HepG2 (cell line): ENCODE measurements at regions not wholly inside any gene's neighbourhood (a gene's known extent, or its start where the extent isn't known, plus 50 kb on each side); places are given as distances from the start of the nearest gene placed in this dataset.

Source experiments
- ATAC-seq: fragments of 200-7000 bp; cut with Tn5 transposase; 3 replicates; pipeline ENCODE4 v1.9.1; 2020; ENCODE audit warnings: mild to moderate bottlenecking, moderate library complexity
- BruUV-seq: library from RNA; stranded (reverse); fragments of 400-500 nt; replicated peaks from 2 replicates; lab custom pipeline; 2021; lab: Mats Ljungman, UMichigan
- CTCF ChIA-PET: fragments of 300-600 bp; formaldehyde crosslinking; extraction: SDS; loops from one replicate; lab custom pipeline; 2021; ENCODE audit warnings: low total read pairs, inconsistent platforms, low intra/inter-chr PET ratio; lab: Yijun Ruan, JAX
- POLR2A ChIA-PET: fragments of 350-600 bp; sonication (Branson Sonifier 250); formaldehyde crosslinking; loops from one replicate; lab custom pipeline; 2020; ENCODE audit warnings: antibody characterized with exemption, inconsistent platforms; lab: Yijun Ruan, JAX
- DNase-seq: peaks from one replicate; pipeline ENCODE4 v3.0.0-alpha.2; 2015; ENCODE audit warnings: low spot score
- FAIRE-seq: peaks from 3 replicates; lab custom pipeline; 2011; peaks lifted over from hg19 to GRCh38; lab: Jason Lieb, UNC
- H2AFZ ChIP-seq: one replicate; pipeline ENCODE4 v1.6.1; 2011; ENCODE audit warnings: low read length, inconsistent platforms
- H3K27ac ChIP-seq: fragments of 300-600 bp; 3 replicates; pipeline ENCODE4 v1.8.0; 2011; ENCODE audit warnings: mixed run types, mild to moderate bottlenecking, mixed read lengths, low read length, inconsistent platforms; ENCODE audit not compliant: insufficient read depth; ENCODE audit errors: extremely low read length
- H3K27me3 ChIP-seq, 2 experiments: fragments of 200-600 bp in 1 of 2; 2 replicates in 1 of 2; 3 replicates in 1 of 2; pipeline versions ENCODE4 v1.6.0 to v1.8.0; 2011; ENCODE audit warnings: low read length in 2 of 2, mild to moderate bottlenecking in 2 of 2, moderate library complexity in 2 of 2, inconsistent platforms in 1 of 2; ENCODE audit not compliant: insufficient read depth in 2 of 2, control insufficient read depth in 1 of 2
- H3K36me3 ChIP-seq, 2 experiments: fragments of 200-600 bp in 1 of 2; replicated peaks in 1 of 2; 2 replicates in 1 of 2; 3 replicates in 1 of 2; pipeline versions ENCODE4 v1.5.1 to v1.8.0; 2011; ENCODE audit warnings: low read length in 2 of 2, inconsistent platforms in 1 of 2; ENCODE audit not compliant: insufficient read depth in 2 of 2, control insufficient read depth in 1 of 2
- H3K4me1 ChIP-seq: 2 replicates; pipeline ENCODE4 v1.5.1; 2012; ENCODE audit warnings: low read length, inconsistent platforms; ENCODE audit not compliant: insufficient read depth
- H3K4me2 ChIP-seq: 2 replicates; pipeline ENCODE4 v1.6.0; 2011; ENCODE audit warnings: low read depth, low read length, inconsistent platforms
- H3K4me3 ChIP-seq, 3 experiments: fragments of 200-600 bp in 1 of 3; sonication (generic), shearing (Covaris generic) in 1 of 3; replicated peaks in 1 of 3; 2 replicates each; pipeline ENCODE4 v1.5.1; 2011 to 2016; ENCODE audit warnings: low read length in 3 of 3, inconsistent platforms in 2 of 3, low read depth in 2 of 3, mild to moderate bottlenecking in 2 of 3, control low read depth in 1 of 3, mixed read lengths in 1 of 3; ENCODE audit not compliant: insufficient read depth in 1 of 3
- H3K79me2 ChIP-seq: one replicate; pipeline ENCODE4 v1.6.1; 2011; ENCODE audit warnings: low read length, inconsistent platforms; ENCODE audit not compliant: insufficient read depth
- H3K9ac ChIP-seq: 2 replicates; pipeline ENCODE4 v1.6.0; 2011; ENCODE audit warnings: mild to moderate bottlenecking, low read depth, low read length, inconsistent platforms; ENCODE audit not compliant: insufficient read depth
- H3K9me3 ChIP-seq: 2 replicates; pipeline ENCODE4 v1.5.1; 2012; ENCODE audit warnings: mild to moderate bottlenecking, low read length
- H4K20me1 ChIP-seq: 2 replicates; pipeline ENCODE4 v1.6.0; 2011; ENCODE audit warnings: inconsistent platforms, mild to moderate bottlenecking, low read length, moderate library complexity; ENCODE audit not compliant: insufficient read depth
- FOSL2 ChIP-seq: sonication (generic); formaldehyde crosslinking; IDR thresholded peaks from 2 replicates; pipeline ENCODE4 v1.4.0; 2020; ENCODE audit warnings: missing genetic modification reagents
- GMEB1 ChIP-seq: sonication (generic); formaldehyde crosslinking; IDR thresholded peaks from 2 replicates; pipeline ENCODE4 v1.5.1; 2020; ENCODE audit warnings: missing genetic modification reagents, mild to moderate bottlenecking, borderline replicate concordance
- ZSCAN31 ChIP-seq: sonication (generic); formaldehyde crosslinking; IDR thresholded peaks from 2 replicates; pipeline ENCODE4 v1.5.0; 2020; ENCODE audit warnings: low read depth, mild to moderate bottlenecking, missing genetic modification reagents
- WGBS: methylation state at CpG from one replicate; pipeline ENCODE4 v1.1.6; 2017; ENCODE audit warnings: low lambda C conversion rate; 5-methylcytosine and 5-hydroxymethylcytosine counted together
- in situ Hi-C: cut with HindIII; loops from 2 replicates; pipeline ENCODE4 v1.10.0; 2017; ENCODE audit warnings: low pct_unique_long_range_greater_than_20kb; ENCODE audit not compliant: extremely low pct_ligation_motif_present
- intact Hi-C: fragments of 100-400 bp; cut with micrococcal nuclease; formaldehyde crosslinking; loops from one replicate; pipeline ENCODE4 v1.10.0; 2022; ENCODE audit not compliant: unreplicated experiment

GRCh38 chr9:82495884-82496777 lies 507.6 kb downstream of the SPATA31D1 start (continued):
- TF ChIP-seq FOSL2 (no peak), GMEB1 (CRISPR knock-in tag) (no peak)
- TF ChIP-seq, all 625 proteins: peak for 0

- intact Hi-C loops: no loop called here
Observed at GRCh38 chr9:82498541-82499317, 510.2 kb downstream of the SPATA31D1 start.

More at GRCh38 chr9:82498541-82499317, 510.2 kb downstream of the SPATA31D1 start:
- WGBS: 22% methylated on average over 3 of the region's 3 CpGs
- in situ Hi-C loops: no loop called here
- Histone ChIP-seq H3K27me3 (no peaks in the 10 kb centered on the region), H4K20me1 (no peaks in the 10 kb centered on the region), H3K9me3 (peaks cover 17% of the 10 kb centered on the region; the same call in 1 of the 2 replicates), H3K4me2 (no peak overlapping the region), H2AFZ (no peak overlapping the region), H3K36me3 (no peaks in the 10 kb centered on the region), H3K4me3 (no peak overlapping the region), H3K27ac (no peak overlapping the region), H3K79me2 (no peaks in the 10 kb centered on the region), H3K4me1 (no peaks in the 10 kb centered on the region), H3K9ac (no peak overlapping the region)
- FAIRE-seq: no peak
- no TSS peak for BruUV-seq
- CTCF ChIA-PET: no interaction called here
- DNase-seq: no peak
- POLR2A ChIA-PET: no interaction called here
- no peak for ATAC-seq
- TF ChIP-seq ZSCAN31 (CRISPR knock-in tag): no peak
